ENCODE measurements at regions not wholly inside any gene's neighbourhood (a gene's known extent, or its start where the extent isn't known, plus 50 kb on each side); places are given as distances from the start of the nearest gene placed in this dataset.

DNA sequence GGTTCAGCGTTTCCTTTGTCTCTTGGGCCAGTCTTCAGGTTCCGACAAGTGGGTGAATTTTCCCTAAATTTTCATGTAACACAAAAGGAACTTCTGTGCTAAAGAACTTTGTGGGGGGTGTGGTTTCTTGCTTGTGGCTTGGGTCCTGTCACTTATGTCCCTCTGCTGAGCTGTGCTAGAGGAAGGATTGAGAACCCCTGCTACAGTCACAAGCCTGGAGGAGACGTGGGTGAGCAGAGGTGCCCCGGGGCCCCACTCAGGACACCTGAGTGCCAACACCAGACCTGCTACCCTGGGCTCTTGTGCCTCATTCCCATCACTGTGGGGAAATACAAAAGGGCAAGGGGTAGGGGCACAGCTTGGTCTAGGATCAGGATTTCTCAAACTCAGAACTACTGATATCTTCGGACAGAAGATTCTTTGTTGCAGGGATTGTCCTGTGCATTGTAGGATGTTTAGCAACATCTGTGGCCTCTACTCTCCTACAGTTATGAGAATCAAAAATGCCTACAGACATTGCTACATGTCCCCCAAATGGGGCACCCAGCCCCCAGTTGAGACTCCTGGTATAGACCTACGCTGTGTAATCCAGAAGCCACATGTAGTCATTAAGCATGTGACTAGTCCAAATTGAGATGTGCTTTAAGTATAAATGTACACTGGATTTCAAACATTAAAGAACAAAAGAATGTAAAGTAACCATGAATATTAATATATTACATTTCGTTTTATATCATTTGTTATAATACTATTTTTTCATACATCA, 128.7 kb downstream of the LY86 start:
- Mint-ChIP-seq H3K4me1 (peaks cover 30% of the 10 kb centered on the region), H3K36me3 (ENCODE audit: low read depth) (no peaks in the 10 kb centered on the region), H3K27me3 (ENCODE audit: insufficient read depth) (peaks cover 8% of the 10 kb centered on the region)

DNA sequence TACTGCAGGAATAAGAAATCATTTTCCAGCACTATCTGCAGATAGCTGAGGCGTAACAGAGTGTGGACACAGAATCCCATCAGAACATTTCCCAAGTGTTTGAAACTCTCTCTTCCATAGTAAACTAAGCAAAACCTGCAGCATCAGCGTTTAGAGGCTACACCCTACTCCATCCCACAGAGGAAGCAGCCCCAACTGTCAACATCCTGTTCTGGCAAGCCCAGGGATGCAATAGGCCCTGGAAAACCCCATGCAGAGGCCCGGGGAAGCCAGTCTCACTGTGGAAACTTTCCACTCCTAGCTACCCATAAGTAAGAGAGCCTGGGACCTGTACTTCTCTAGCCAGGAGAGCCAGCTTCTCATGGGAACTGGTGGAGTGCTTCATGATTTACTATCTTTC, 129.4 kb downstream of the LY86 start:
- H3K4me1 Mint-ChIP-seq: peaks cover 22% of the 10 kb centered on the region
- H3K4me3 ChIP-seq (ENCODE audit: low read length): no peak overlapping the region
- no peak for DNase-seq
- H3K4me1 ChIP-seq (ENCODE audit: control insufficient read depth, insufficient read depth, low read length): no peaks in the 10 kb centered on the region
- 91 to 100% methylated on average over 1 to 3 of the region's 3 CpGs for WGBS, 2 experiments (ENCODE audit: insufficient coverage in 1 of 2, insufficient read length in 1 of 2)
- no peak overlapping the region for H3K4me3 Mint-ChIP-seq
- no peak overlapping the region for H3K27ac ChIP-seq (ENCODE audit: low read depth, low read length)
- no peak for TF ChIP-seq CTCF (conservative IDR thresholded peaks at IDR 0.05)
- H3K36me3 Mint-ChIP-seq (ENCODE audit: low read depth): no peaks in the 10 kb centered on the region
- H3K27me3 Mint-ChIP-seq (ENCODE audit: insufficient read depth): peaks cover 10% of the 10 kb centered on the region
- H3K27me3 ChIP-seq (ENCODE audit: control insufficient read depth, insufficient read depth, low read length, poor library complexity, severe bottlenecking): no peaks in the 10 kb centered on the region
- no peak overlapping the region for H3K9ac ChIP-seq (ENCODE audit: extremely low read depth, low read length, poor library complexity, severe bottlenecking)
- H3K9me3 ChIP-seq (ENCODE audit: control insufficient read depth, low read length): no peaks in the 10 kb centered on the region
- H3K9me3 Mint-ChIP-seq: no peaks in the 10 kb centered on the region
- no peak overlapping the region for H3K27ac Mint-ChIP-seq
- H3K36me3 ChIP-seq (ENCODE audit: control insufficient read depth, insufficient read depth, low read length): no peaks in the 10 kb centered on the region

More for the DNA sequence above, 128.7 kb downstream of the LY86 start:
- H3K4me3 ChIP-seq (ENCODE audit: low read length): no peak overlapping the region
- no peaks in the 10 kb centered on the region for H3K9me3 ChIP-seq (ENCODE audit: control insufficient read depth, low read length)
- H3K27me3 ChIP-seq (ENCODE audit: control insufficient read depth, insufficient read depth, low read length, poor library complexity, severe bottlenecking): no peaks in the 10 kb centered on the region
- no peak overlapping the region for H3K4me3 Mint-ChIP-seq
- H3K4me1 ChIP-seq (ENCODE audit: control insufficient read depth, insufficient read depth, low read length): peaks cover 3% of the 10 kb centered on the region
- H3K27ac Mint-ChIP-seq: no peak overlapping the region
- 93 to 94% methylated on average over 2 to 6 of the region's 7 CpGs for WGBS, 2 experiments (ENCODE audit: insufficient coverage in 1 of 2, insufficient read length in 1 of 2)
- no peak overlapping the region for H3K9ac ChIP-seq (ENCODE audit: extremely low read depth, low read length, poor library complexity, severe bottlenecking)
- no peak for DNase-seq
- TF ChIP-seq CTCF (conservative IDR thresholded peaks at IDR 0.05): no peak
- no peak overlapping the region for H3K27ac ChIP-seq (ENCODE audit: low read depth, low read length)
- no peaks in the 10 kb centered on the region for H3K9me3 Mint-ChIP-seq
- no peaks in the 10 kb centered on the region for H3K36me3 ChIP-seq (ENCODE audit: control insufficient read depth, insufficient read depth, low read length)

GRCh38 chr6:6721606-6722005, 133.1 kb downstream of the LY86 start:
- Histone ChIP-seq H3K4me3 (ENCODE audit: low read length) (no peak overlapping the region), H3K9ac (ENCODE audit: extremely low read depth, low read length, poor library complexity, severe bottlenecking) (no peak overlapping the region), H3K27ac (ENCODE audit: low read depth, low read length) (no peak overlapping the region), H3K4me1 (ENCODE audit: control insufficient read depth, insufficient read depth, low read length) (peaks cover 12% of the 10 kb centered on the region), H3K36me3 (ENCODE audit: control insufficient read depth, insufficient read depth, low read length) (no peaks in the 10 kb centered on the region), H3K9me3 (ENCODE audit: control insufficient read depth, low read length) (no peaks in the 10 kb centered on the region), H3K27me3 (ENCODE audit: control insufficient read depth, insufficient read depth, low read length, poor library complexity, severe bottlenecking) (no peaks in the 10 kb centered on the region)
- H3K4me1 Mint-ChIP-seq: peaks cover 24% of the 10 kb centered on the region
- DNase-seq: no peak
- H3K27me3 Mint-ChIP-seq (ENCODE audit: insufficient read depth): peaks cover 30% of the 10 kb centered on the region
- H3K36me3 Mint-ChIP-seq (ENCODE audit: low read depth): no peaks in the 10 kb centered on the region
- TF ChIP-seq CTCF (conservative IDR thresholded peaks at IDR 0.05): no peak
- WGBS, 2 experiments (ENCODE audit: insufficient coverage in 1 of 2, insufficient read length in 1 of 2): 80% methylated on average over 2 of the region's 2 CpGs; no CpG with 5 or more reads in 1 of the 2 experiments
- no peak overlapping the region for H3K4me3 Mint-ChIP-seq
- no peak overlapping the region for H3K27ac Mint-ChIP-seq
- H3K9me3 Mint-ChIP-seq: no peaks in the 10 kb centered on the region
